ENCODE measurements at regions not wholly inside any gene's neighbourhood (a gene's known extent, or its start where the extent isn't known, plus 50 kb on each side); places are given as distances from the start of the nearest gene placed in this dataset.

- Histone ChIP-seq H3K4me1 (ENCODE audit: control insufficient read depth, insufficient read depth, low read length) (no peaks in the 10 kb centered on the region), H3K9me3 (ENCODE audit: control insufficient read depth, insufficient read depth, low read depth, low read length) (peaks cover 5% of the 10 kb centered on the region), H3K4me3 (ENCODE audit: low read depth, low read length) (no peak overlapping the region), H3K27ac (ENCODE audit: extremely low read depth, low read depth, low read length) (no peak overlapping the region), H3K36me3 (ENCODE audit: control insufficient read depth in 2 of 2, insufficient read depth in 1 of 2, low read length in 2 of 2) (no peaks in the 10 kb centered on the region)
- ChIA-PET CTCF (interaction anchor here (0.6 to 1.2 kb wide), 2 partner anchors 98 to 169 kb away, joined by 3 to 7 read pairs; no protein-coding TSS in a partner anchor), POLR2A (no interaction called here)
- no peak for TF ChIP-seq ZBTB8A (tag by site-specific recombination; IDR thresholded peaks at IDR 0.05)
- no peak for TF ChIP-seq PRDM2 (tag by site-specific recombination; IDR thresholded peaks at IDR 0.05; ENCODE audit: borderline replicate concordance)
- no peak for TF ChIP-seq ZNF184 (tag by site-specific recombination; IDR thresholded peaks at IDR 0.05)
- no peak for TF ChIP-seq ZNF140 (tag by site-specific recombination; IDR thresholded peaks at IDR 0.05)
- no peak for TF ChIP-seq KLF1 (tag by site-specific recombination; IDR thresholded peaks at IDR 0.05)
- no peak for TF ChIP-seq PRDM10 (tag by site-specific recombination; IDR thresholded peaks at IDR 0.05)
- TF ChIP-seq ZNF202 (tag by site-specific recombination; IDR thresholded peaks at IDR 0.05; ENCODE audit: borderline replicate concordance) = no peak
- TF ChIP-seq ELK4 (IDR thresholded peaks at IDR 0.05; ENCODE audit: borderline replicate concordance, low read depth, low read length) = no peak
- no peak for TF ChIP-seq IKZF3 (tag by site-specific recombination; IDR thresholded peaks at IDR 0.05)
- no peak for TF ChIP-seq ZNF24 (tag by site-specific recombination; IDR thresholded peaks at IDR 0.05)
- TF ChIP-seq SCRT1 (tag by site-specific recombination; IDR thresholded peaks at IDR 0.05; ENCODE audit: borderline replicate concordance) = no peak
- TF ChIP-seq ZNF350 (tag by site-specific recombination; IDR thresholded peaks at IDR 0.05) = no peak
These were observed 1503.9 kb downstream of the BRD1 start for GRCh38 chr22:48323746-48324145.

GRCh38 chr22:48322907-48323306 is 1504.8 kb downstream of the BRD1 start:
- Histone ChIP-seq H3K27ac (ENCODE audit: extremely low read depth, low read depth, low read length) (no peak overlapping the region), H3K4me1 (ENCODE audit: control insufficient read depth, insufficient read depth, low read length) (no peaks in the 10 kb centered on the region), H3K36me3 (ENCODE audit: control insufficient read depth in 2 of 2, insufficient read depth in 1 of 2, low read length in 2 of 2) (no peaks in the 10 kb centered on the region), H3K4me3 (ENCODE audit: low read depth, low read length) (no peak overlapping the region), H3K9me3 (ENCODE audit: control insufficient read depth, insufficient read depth, low read depth, low read length) (peaks cover 5% of the 10 kb centered on the region)
- CTCF ChIA-PET = interaction anchor here (0.6 kb wide), 1 partner anchor 98 kb away, joined by 7 read pairs; no protein-coding TSS in a partner anchor
- POLR2A ChIA-PET = no interaction called here
- TF ChIP-seq ZNF280D (tag by site-specific recombination; IDR thresholded peaks at IDR 0.05) = no peak
- TF ChIP-seq ZNF341 (tag by site-specific recombination; IDR thresholded peaks at IDR 0.05; ENCODE audit: low read depth) = no peak
- no peak for TF ChIP-seq ZNF394 (tag by site-specific recombination; IDR thresholded peaks at IDR 0.05; ENCODE audit: borderline replicate concordance)
- no peak for TF ChIP-seq CTCF (tag by site-specific recombination; IDR thresholded peaks at IDR 0.05)
- no peak for TF ChIP-seq ZNF529 (tag by site-specific recombination; IDR thresholded peaks at IDR 0.05; ENCODE audit: insufficient replicate concordance)
- TF ChIP-seq BCL11A (tag by site-specific recombination; IDR thresholded peaks at IDR 0.05; ENCODE audit: low read depth) = no peak
